ENCODE measurements at regions not wholly inside any gene's neighbourhood (a gene's known extent, or its start where the extent isn't known, plus 50 kb on each side); places are given as distances from the start of the nearest gene placed in this dataset.

GRCh38 chr12:38113991-38114390 is 202.6 kb upstream of the ALG10B start (continued):
- no peak for TF ChIP-seq EP300 (IDR thresholded peaks at IDR 0.05; ENCODE audit: borderline replicate concordance in 1 of 2, low read depth in 2 of 2, low read length in 2 of 2)
- no peak for TF ChIP-seq MAFK (IDR thresholded peaks at IDR 0.05; ENCODE audit: low read depth, low read length)
- TF ChIP-seq POLR2AphosphoS5 (IDR thresholded peaks at IDR 0.05; ENCODE audit: low read depth, low read length), result no peak
- TF ChIP-seq RNF2 (IDR thresholded peaks at IDR 0.05; ENCODE audit: borderline replicate concordance, low read depth, low read length, missing control alignments, poor library complexity, severe bottlenecking), result no peak
